ENCODE measurements at regions not wholly inside any gene's neighbourhood (a gene's known extent, or its start where the extent isn't known, plus 50 kb on each side); places are given as distances from the start of the nearest gene placed in this dataset.
"Not testable (repeated sequence)": the region's sequence is repeated elsewhere in the genome, so short reads cannot be mapped to it uniquely, and the experiment has no call there.

GRCh38 chr1:187755536-187755935 lies 926.8 kb downstream of the PLA2G4A start:
- no peak for DNase-seq

GRCh38 chr1:187756684-187757083 lies 927.9 kb downstream of the PLA2G4A start:
- DNase-seq = not testable (repeated sequence)

GRCh38 chr1:187759825-187760333 lies 931.1 kb downstream of the PLA2G4A start:
- DNase-seq = no peak

GRCh38 chr1:187762118-187762517 lies 933.4 kb downstream of the PLA2G4A start:
- DNase-seq = no peak

GRCh38 chr1:187763465-187763864 lies 934.7 kb downstream of the PLA2G4A start:
- DNase-seq = no peak

GRCh38 chr1:187763976-187764375 lies 935.2 kb downstream of the PLA2G4A start:
- no peak for DNase-seq

GRCh38 chr1:187771396-187771795 lies 942.6 kb downstream of the PLA2G4A start:
- no peak for DNase-seq

GRCh38 chr1:187773168-187773567 lies 944.4 kb downstream of the PLA2G4A start:
- DNase-seq = no peak

- no peak for DNase-seq
These were observed 959.0 kb downstream of the PLA2G4A start for GRCh38 chr1:187787736-187788135.

GRCh38 chr1:187788718-187789117 lies 960.0 kb downstream of the PLA2G4A start:
- no peak for DNase-seq

- no peak for DNase-seq
These were observed 962.0 kb downstream of the PLA2G4A start for GRCh38 chr1:187790724-187791123.

GRCh38 chr1:187794561-187794960 lies 965.8 kb downstream of the PLA2G4A start:
- DNase-seq = no peak

GRCh38 chr1:187809549-187809948 lies 980.8 kb downstream of the PLA2G4A start:
- DNase-seq = no peak

- DNase-seq = no peak
These were observed 987.9 kb downstream of the PLA2G4A start for GRCh38 chr1:187816646-187817045.

- DNase-seq = no peak
These were observed 989.0 kb downstream of the PLA2G4A start for GRCh38 chr1:187817782-187818181.

GRCh38 chr1:187819086-187819485 lies 990.3 kb downstream of the PLA2G4A start:
- no peak for DNase-seq

- no peak for DNase-seq
These were observed 1007.8 kb downstream of the PLA2G4A start for GRCh38 chr1:187836557-187836956.

- DNase-seq = no peak
These were observed 1009.0 kb downstream of the PLA2G4A start for GRCh38 chr1:187837787-187838186.

GRCh38 chr1:187838335-187839293 lies 1009.9 kb downstream of the PLA2G4A start:
- no peak for DNase-seq

- no peak for DNase-seq
These were observed 1011.1 kb downstream of the PLA2G4A start for GRCh38 chr1:187839873-187840272.

GRCh38 chr1:187840557-187840956 lies 1011.8 kb downstream of the PLA2G4A start:
- no peak for DNase-seq

GRCh38 chr1:187842406-187843165 lies 1013.8 kb downstream of the PLA2G4A start:
- DNase-seq = no peak

- no peak for DNase-seq
These were observed 1015.6 kb downstream of the PLA2G4A start for GRCh38 chr1:187844313-187844712.

GRCh38 chr1:187847531-187847930 lies 1018.8 kb downstream of the PLA2G4A start:
- no peak for DNase-seq
